ENCODE measurements at regions not wholly inside any gene's neighbourhood (a gene's known extent, or its start where the extent isn't known, plus 50 kb on each side); places are given as distances from the start of the nearest gene placed in this dataset.

DNA sequence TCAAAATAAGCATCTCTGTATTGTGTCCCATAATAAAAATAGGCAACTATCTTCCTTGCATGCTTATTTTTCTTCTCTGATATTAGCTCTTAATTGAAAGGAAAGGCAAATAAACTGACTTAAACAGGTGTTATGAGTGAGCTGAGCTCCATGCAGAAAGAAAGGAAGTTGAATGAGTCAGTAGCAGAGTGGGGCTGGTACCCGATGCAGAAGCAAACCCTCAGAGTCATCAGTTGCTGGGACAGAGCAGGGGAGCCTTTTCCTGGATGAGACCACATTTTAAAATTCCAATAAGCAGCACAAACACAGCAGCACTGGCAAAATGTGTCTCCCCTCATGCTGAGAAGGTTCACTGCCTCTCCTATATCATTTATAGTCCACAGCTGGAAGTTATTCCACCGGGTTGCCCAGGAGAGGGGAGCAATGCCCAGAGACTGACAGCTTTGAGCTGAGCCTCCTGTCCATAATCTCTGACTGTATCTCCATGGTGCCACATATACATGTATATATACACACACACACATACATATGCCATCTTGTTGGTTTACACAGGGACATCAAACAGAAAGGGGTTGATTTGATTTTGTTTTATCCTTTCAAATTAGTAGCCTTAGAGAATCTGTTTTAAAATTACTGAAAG is 274.3 kb upstream of the PPARGC1A start:
- no peak for TF ChIP-seq GABPA (IDR thresholded peaks at IDR 0.05; ENCODE audit: low read depth)
- TF ChIP-seq SPI1 (IDR thresholded peaks at IDR 0.05; ENCODE audit: borderline replicate concordance, low read depth), result no peak
- TF ChIP-seq, protein P1, sequence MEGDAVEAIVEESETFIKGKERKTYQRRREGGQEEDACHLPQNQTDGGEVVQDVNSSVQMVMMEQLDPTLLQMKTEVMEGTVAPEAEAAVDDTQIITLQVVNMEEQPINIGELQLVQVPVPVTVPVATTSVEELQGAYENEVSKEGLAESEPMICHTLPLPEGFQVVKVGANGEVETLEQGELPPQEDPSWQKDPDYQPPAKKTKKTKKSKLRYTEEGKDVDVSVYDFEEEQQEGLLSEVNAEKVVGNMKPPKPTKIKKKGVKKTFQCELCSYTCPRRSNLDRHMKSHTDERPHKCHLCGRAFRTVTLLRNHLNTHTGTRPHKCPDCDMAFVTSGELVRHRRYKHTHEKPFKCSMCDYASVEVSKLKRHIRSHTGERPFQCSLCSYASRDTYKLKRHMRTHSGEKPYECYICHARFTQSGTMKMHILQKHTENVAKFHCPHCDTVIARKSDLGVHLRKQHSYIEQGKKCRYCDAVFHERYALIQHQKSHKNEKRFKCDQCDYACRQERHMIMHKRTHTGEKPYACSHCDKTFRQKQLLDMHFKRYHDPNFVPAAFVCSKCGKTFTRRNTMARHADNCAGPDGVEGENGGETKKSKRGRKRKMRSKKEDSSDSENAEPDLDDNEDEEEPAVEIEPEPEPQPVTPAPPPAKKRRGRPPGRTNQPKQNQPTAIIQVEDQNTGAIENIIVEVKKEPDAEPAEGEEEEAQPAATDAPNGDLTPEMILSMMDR (IDR thresholded peaks at IDR 0.05; ENCODE audit: insufficient read depth, low read length), result no peak
- TF ChIP-seq POLR2AphosphoS5 (IDR thresholded peaks at IDR 0.05; ENCODE audit: low read depth), result no peak
- TF ChIP-seq, protein P2, sequence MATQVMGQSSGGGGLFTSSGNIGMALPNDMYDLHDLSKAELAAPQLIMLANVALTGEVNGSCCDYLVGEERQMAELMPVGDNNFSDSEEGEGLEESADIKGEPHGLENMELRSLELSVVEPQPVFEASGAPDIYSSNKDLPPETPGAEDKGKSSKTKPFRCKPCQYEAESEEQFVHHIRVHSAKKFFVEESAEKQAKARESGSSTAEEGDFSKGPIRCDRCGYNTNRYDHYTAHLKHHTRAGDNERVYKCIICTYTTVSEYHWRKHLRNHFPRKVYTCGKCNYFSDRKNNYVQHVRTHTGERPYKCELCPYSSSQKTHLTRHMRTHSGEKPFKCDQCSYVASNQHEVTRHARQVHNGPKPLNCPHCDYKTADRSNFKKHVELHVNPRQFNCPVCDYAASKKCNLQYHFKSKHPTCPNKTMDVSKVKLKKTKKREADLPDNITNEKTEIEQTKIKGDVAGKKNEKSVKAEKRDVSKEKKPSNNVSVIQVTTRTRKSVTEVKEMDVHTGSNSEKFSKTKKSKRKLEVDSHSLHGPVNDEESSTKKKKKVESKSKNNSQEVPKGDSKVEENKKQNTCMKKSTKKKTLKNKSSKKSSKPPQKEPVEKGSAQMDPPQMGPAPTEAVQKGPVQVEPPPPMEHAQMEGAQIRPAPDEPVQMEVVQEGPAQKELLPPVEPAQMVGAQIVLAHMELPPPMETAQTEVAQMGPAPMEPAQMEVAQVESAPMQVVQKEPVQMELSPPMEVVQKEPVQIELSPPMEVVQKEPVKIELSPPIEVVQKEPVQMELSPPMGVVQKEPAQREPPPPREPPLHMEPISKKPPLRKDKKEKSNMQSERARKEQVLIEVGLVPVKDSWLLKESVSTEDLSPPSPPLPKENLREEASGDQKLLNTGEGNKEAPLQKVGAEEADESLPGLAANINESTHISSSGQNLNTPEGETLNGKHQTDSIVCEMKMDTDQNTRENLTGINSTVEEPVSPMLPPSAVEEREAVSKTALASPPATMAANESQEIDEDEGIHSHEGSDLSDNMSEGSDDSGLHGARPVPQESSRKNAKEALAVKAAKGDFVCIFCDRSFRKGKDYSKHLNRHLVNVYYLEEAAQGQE (IDR thresholded peaks at IDR 0.05; ENCODE audit: insufficient replicate concordance, low read depth), result no peak
- Histone ChIP-seq H3K4me3 (replicated peaks; ENCODE audit: insufficient read depth, low read length) (no peak overlapping the region), H3K27ac (replicated peaks) (no peak overlapping the region), H3K27me3 (ENCODE audit: insufficient read depth, poor library complexity, severe bottlenecking) (no peaks in the 10 kb centered on the region)
- DNase-seq (ENCODE audit: low read depth in 1 of 2, low spot score in 1 of 2), result no peak

DNA sequence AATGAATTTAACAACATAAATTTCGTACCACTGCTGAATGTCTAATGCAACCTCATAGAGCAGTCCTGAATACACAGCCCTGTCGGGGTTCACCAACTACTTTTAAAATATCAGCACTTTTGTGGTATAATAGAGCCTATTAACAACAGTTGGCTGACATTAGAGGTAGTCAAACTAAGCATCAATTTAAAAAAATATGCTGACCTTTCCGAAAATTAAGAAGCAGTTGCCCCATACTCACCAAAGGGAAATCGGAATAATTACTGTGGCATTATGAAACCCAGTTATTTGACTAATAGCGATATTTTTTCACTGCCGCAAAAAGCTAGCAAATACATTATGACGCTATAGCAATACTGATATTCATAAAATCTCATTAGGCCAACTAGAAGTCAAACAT is 273.5 kb upstream of the PPARGC1A start:
- DNase-seq (ENCODE audit: low read depth in 1 of 2, low spot score in 1 of 2), result no peak
- H3K4me3 ChIP-seq (replicated peaks; ENCODE audit: insufficient read depth, low read length), result no peak overlapping the region

DNA sequence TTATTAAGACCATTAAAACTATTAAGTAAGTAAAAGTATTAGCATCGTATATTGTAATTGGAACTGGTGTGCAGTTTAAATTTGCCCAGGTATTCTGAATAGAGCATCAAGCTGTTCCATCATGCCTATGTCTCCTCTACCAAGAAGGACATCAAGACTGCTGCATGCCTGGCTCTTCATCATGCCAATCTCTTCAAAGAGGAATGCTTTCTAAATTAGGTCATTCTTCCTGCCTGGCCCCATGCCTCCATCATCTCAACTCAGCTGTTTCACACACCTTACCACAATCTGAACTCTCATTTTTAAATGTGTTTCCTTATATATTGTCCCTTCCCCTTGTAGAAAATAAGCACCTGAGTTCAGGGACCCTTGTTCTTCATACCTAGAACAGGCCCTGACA is 270.5 kb upstream of the PPARGC1A start:
- Histone ChIP-seq H3K4me3 (replicated peaks; ENCODE audit: insufficient read depth, low read length) (no peak overlapping the region), H3K27ac (replicated peaks) (no peak overlapping the region), H3K27me3 (ENCODE audit: insufficient read depth, poor library complexity, severe bottlenecking) (no peaks in the 10 kb centered on the region)
- TF ChIP-seq GABPA (IDR thresholded peaks at IDR 0.05; ENCODE audit: low read depth) (no peak), SPI1 (IDR thresholded peaks at IDR 0.05; ENCODE audit: borderline replicate concordance, low read depth) (no peak), POLR2AphosphoS5 (IDR thresholded peaks at IDR 0.05; ENCODE audit: low read depth) (no peak)
- TF ChIP-seq, protein P2 (IDR thresholded peaks at IDR 0.05; ENCODE audit: insufficient replicate concordance, low read depth), result no peak
- TF ChIP-seq, protein P1 (IDR thresholded peaks at IDR 0.05; ENCODE audit: insufficient read depth, low read length), result no peak
- no peak for DNase-seq (ENCODE audit: low read depth in 1 of 2, low spot score in 1 of 2)

More for the DNA sequence above, 273.5 kb upstream of the PPARGC1A start:
- Histone ChIP-seq H3K27ac (replicated peaks) (no peak overlapping the region), H3K27me3 (ENCODE audit: insufficient read depth, poor library complexity, severe bottlenecking) (no peaks in the 10 kb centered on the region)
- TF ChIP-seq SPI1 (IDR thresholded peaks at IDR 0.05; ENCODE audit: borderline replicate concordance, low read depth) (no peak), POLR2AphosphoS5 (IDR thresholded peaks at IDR 0.05; ENCODE audit: low read depth) (no peak), GABPA (IDR thresholded peaks at IDR 0.05; ENCODE audit: low read depth) (no peak)
- TF ChIP-seq, protein P1 (IDR thresholded peaks at IDR 0.05; ENCODE audit: insufficient read depth, low read length), result no peak
- TF ChIP-seq, protein P2 (IDR thresholded peaks at IDR 0.05; ENCODE audit: insufficient replicate concordance, low read depth), result no peak

Measured in HL-60 (cell line).